Hematopoietic multipotent progenitor cell (in vitro differentiated cells): ENCODE measurements at regions not wholly inside any gene's neighbourhood (a gene's known extent, or its start where the extent isn't known, plus 50 kb on each side); places are given as distances from the start of the nearest gene placed in this dataset.

ENCODE experiments used
- DNase-seq, 3 donors: peaks; one replicate each; pipeline ENCODE4 v3.0.0-alpha.2; 2011 to 2015; ENCODE audit warnings: low read depth in 2 of 3, low spot score in 2 of 3

DNA sequence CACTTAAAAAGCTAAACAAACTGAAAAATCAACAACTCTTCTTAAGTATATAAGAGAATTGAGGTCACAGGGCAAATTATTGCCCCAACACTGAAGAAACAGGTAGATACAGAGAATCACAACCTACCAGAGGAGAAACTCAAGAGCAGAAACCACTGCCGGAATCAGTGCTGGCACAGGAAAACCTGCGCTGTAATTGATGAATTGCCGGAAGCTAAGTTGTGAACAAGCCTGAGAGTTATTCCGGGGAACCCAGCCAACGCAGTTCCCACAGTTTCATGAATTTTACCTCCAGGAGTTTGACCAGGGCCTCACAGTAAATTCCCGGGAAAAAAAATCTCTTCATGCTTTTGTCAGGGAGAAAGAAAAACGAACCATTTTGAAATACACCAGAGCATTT lies 657.1 kb upstream of the BRINP3 start:
- peak in 1 of 3 donors; percentile 8 for DNase-seq

DNA sequence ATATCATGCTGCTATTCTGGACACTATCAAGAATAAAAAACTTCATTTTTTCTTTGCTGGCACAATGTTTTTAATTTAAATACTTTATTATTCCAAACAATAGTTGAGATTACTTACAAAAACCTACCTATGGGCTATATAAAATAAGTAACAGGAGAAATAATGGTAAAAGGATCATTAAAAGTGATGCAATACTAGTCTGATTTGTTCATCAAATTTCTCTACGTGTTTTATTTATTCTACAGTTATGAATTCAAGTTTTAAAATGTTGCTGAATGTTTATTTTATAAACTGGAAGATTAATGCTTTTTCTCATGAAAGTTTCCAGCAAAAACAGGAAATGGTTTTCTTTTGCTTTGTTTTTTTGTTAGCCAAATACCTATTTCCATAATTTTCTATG lies 662.4 kb upstream of the BRINP3 start:
- DNase-seq = no peak

DNA sequence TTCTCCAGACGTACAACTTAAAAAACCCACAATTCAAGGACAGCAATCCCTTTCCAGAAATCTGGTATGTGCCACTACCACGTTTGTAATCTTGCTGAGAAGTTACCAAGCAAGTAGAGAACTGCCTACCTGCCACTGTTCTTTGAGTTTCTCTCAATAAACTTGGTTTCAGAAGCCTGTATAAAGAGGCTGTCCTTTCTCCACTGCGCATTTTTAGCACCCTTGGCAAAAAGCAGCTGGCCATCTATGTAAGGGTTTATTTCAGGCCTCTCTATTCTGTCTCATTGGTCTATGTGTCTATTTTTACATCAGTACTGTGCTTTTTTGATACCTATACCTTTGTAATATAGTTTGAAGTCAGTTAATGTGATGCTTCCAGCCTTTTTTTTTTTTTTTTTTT lies 665.1 kb upstream of the BRINP3 start:
- DNase-seq = no peak

DNA sequence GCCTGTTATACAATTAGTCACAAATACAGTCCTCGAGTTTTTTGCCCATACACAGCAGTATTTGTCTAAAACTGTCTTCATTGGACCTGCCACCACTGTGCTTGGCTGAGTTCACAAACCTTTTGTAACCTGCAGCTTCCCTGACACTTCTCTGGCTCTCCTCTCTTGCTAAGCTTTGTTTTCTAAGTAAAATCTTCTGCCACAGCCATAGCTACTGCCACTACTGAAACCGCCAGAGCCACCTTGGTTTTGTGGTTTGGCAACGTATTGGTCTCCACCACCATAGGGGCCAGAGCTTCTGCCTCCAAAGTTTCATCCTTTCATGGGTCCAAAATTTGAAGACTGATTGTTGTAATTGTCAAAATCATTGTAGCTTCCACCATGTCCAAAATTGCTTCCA lies 668.2 kb upstream of the BRINP3 start:
- no peak for DNase-seq

DNA sequence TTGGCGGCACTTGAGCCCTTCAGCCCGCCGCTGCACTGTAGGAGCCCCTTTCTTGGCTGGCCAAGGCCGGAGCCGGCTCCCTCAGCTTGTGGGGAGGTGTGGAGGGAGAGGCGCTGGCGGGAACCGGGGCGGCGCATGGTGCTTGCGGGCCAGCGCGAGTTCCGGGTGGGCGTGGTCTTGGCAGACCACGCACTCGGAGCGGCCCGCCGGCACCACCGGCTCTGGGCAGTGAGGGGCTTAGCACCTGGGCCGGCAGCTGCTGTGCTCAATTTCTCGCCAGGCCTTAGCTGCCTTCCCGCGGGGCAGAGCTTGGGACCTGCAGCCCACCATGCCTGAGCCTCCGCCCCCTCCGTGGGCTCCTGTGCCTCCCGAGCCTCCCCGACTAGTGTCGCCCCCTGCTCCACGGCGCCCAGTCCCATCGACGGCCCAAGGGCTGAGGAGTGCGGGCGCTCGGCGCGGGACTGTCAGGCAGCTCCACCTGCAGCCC lies 673.7 kb upstream of the BRINP3 start:
- no peak for DNase-seq

DNA sequence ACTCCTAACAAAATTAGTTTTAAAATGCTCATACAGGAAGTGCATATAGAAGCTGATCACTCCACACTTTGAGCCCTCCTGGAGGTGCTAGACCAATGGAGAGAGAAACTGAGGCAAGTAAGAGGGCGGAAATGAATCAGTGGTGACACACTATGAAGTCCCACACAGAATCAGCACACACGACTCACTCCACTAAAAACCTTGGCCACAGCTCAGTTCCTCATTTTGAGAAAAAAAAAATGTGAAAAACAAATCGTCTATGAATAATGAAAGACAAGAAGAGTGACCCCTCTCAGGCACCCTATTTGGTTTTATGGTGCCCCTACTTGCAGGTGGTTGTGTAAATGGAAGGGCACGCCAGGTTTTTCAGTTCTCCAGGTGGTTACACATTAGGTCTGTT lies 675.1 kb upstream of the BRINP3 start:
- peak in 1 of 3 donors; percentile 7 for DNase-seq

DNA sequence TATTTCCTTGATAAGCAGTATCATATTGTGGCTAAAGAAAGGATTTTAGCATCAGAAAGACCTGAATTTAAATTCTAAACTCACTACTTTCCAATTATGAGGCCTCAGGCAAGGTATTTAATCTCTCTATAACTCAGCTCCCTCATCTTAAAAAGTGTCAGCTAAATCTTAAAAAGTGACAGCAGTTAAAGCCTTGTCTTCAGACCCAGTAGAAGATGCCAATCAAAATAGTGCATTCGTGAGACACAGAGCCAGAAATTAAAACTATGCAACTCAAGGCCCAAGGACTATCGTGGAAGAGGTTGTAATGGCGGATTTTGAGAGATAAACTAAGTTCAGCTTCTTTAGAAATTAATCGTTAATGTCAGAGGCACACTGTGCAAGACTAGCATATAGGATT lies 677.5 kb upstream of the BRINP3 start:
- no peak for DNase-seq

DNA sequence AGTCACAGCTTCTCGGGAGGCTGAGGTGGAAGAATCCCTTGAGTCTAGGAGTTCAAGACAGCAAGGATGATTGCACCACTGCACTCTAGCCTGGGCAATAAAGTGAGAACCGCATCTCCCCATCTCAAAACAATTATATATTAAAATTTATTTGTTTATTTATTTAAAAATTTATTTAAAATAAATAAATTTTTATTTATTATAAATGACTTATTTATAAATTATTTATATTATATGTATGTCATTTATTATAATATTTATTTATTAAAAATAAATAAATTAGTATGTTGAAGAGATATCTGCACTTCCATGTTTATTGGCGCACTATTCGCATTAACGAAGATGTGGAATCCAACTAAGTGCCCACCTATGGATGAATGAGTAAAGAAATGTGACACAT lies 683.2 kb upstream of the BRINP3 start:
- DNase-seq = no peak

DNA sequence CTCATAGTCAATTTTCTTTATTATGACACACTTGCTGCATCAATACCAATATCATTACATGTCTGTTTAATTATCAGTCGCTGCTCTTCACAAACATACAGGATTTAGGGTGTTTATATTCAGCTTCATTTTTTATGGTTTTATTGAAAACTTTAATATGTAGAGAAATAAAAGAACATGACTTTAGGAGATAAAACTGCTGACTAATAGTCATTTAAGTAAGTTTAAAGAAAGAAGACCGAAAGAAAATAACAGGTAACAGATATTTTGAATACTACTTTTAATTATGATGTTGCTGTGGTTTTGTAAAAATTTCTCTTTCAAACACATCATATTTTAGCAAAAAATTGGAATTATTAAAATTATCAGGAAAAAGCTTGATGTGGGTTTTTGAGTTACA lies 685.1 kb upstream of the BRINP3 start:
- DNase-seq = no peak

DNA sequence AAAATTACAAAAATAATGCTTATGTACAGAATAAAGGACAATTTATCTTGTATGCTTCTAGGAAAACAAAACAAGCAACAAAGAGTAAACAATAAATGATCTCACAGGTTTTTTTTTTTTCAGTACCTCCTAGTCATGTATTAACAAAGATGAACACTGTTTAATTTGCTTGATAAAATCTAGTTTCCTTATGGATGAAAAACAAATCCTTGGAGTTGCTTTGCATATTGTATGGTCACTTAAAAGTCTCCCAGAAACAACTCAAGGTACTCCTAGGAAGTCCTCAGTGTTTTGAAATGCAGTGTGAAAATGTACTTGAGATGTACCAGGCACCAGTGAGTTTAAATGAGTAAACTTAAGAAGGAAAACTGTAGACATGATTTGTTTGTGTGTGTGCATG lies 686.0 kb upstream of the BRINP3 start:
- no peak for DNase-seq

DNA sequence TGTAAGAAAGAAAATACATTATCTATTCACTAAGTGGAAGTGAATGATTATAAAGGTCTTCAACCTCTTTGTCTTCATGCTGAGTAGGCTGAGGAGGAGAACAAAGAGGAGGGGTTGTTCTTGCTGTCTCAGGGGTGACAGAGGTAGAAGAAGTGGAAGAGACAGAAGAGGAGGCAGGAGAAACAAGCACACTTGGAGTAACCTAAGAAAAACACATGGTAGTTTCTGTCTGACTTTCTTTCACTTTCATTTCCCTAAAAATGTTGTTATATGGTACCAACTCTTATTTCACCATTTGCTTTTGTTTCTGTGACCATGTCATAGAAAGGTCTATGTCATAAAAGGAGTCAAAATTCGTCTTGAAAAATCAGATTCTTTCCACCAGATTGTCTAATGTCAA lies 696.6 kb upstream of the BRINP3 start:
- DNase-seq = no peak

DNA sequence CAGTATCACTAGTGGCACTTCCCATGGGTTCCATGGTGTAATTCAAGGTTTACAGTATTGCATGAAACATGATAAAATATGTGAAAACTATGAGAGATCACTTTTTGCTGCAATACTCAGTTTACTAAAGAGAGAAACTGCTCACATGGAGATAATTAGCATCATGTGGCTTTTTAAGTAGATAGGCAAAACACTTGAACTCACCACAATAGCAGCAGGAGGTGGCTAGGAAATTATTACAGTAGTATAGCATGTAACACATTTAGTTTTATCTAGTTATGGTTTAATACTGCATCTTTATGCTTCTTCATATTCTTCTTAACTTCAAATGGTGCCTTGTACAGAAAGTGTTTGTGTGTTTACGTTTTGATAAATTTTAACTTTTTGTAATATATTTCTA lies 698.5 kb upstream of the BRINP3 start:
- no peak for DNase-seq

DNA sequence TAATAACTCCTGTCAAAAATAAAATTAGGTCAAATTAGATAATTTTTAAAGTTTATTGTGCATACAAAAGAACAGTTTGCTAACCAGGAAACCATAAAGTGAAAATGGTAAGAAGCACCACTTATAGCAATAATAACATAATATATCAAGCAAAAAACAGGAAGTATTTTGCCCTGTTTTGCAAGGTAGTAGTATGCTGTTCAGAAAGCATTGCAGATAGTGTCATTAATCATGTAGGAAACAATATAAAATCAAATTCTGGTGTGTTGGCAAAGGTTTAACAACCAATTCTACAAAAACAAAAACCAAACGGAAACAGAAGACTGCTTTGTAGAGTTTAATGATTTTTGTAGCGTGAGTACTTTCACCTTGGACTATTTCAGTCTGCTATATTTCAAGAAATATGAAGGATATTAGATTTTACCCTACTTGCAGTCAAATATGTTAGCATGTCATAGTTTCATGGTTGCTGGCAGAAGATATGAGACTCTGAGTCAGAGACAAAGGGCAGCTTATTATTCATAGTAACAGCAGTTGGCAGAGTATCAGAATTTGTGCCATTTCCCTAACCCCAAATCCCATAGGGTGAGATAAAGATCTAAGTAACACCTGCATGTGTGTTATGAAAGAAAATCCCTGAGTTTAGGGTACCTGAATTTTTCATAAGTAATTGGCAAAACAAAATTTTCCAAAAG lies 729.0 kb upstream of the BRINP3 start:
- DNase-seq = peak in 2 of 3 donors; percentile 6 to 41

DNA sequence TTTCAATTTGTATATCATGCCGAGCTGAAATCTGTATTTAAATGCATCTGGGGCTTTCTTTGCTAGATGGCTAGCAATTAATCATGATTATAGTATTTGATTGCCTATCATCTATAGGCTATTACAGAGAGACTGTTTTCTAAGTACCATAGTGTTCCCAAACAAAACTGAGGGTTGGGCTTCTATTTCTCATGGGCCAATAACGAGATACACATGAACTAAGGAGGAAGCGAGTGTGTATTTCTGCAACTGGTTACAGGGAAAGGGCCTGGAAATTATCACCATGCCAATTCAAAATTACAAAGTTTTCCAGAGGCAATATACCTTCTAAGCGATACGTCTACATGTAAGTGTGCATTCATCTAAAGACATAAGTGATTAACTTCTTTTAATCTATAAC lies 744.5 kb upstream of the BRINP3 start:
- DNase-seq = no peak

DNA sequence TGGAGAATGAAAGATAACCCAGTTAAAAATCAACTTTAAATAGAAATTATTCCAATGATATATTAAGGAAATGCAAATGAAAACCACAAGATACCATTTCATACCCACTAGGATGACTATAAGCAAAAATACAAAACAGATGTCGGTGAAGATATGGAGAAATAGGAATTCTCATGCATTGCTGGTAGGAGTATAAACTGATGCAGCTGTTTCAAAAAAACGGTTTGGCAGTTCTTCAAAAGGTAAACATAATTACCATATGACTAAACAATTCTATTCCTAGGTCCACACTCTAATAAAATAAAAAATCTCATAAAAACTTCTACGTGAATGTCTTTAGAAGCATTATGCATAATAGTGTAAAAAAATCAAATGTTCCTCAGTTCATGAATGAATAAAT lies 763.3 kb upstream of the BRINP3 start:
- no peak for DNase-seq

DNA sequence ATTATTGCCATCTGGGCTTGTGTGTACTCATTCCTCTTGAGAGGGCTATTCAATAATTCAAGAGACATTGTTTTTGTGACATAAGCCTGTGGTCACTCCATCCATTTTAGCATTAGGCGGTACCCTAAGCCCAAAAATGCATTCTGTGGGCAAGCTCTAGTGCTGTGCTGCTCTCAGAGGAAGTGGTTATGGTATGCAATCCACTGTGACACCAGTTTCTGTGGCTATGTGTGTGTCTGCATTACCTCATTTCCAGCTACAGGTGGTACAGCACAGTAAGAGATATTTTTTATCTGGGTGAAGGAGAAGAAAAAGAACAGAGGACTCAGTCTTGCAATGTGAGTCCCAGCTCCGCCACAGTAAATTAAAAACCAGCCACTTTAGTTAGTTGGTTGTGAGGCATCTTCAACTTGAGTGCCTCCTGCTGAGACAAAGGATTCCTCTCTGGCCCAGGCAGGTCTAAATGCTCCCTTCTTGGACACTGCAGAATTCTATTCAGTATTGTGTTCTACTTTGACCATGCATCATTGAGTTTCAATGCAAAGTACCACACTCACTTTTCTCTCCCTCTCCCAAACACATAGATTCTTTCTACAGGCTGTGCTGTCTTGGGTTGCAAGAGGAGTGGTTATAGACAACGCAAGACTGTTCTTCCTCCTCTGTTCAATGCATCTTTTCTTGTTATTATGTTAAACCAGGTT lies 777.8 kb upstream of the BRINP3 start:
- DNase-seq = no peak

DNA sequence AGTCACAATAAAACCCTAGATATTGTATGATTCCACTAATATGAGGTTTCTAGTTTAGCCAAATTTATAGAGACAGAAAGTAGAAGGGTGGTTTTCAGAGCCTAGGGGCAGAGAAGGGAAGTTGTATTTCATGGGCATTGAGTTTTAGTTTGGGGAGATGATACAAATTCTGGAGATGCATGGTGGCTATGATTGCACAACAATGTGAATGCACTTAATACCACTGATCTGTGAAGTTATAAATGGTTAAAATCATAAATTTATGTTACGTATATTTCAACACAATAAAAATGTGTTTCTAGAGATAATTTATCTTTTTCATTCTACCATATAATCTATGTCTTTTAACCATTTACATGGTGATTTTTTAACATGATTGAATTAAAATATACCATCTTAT lies 779.3 kb upstream of the BRINP3 start:
- no peak for DNase-seq

DNA sequence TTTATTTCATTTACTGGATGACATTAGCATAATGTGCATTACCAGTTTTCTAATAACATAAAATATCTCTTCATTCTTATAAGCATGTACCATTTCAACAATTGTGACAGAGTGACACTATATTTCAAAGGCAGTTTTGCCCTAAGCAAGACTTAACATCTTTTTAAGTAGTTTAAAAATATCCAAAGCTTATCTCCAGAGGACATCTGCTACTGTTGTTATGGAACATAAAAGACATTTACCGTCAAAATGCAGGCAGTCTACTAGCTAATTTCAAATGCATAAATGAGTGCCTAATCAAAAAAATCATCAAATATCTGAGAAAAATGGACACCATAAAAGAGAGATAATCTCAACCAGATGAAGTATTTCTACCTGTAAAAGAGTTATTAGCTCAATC lies 782.4 kb upstream of the BRINP3 start:
- DNase-seq = peak in 1 of 3 donors; percentile 55

DNA sequence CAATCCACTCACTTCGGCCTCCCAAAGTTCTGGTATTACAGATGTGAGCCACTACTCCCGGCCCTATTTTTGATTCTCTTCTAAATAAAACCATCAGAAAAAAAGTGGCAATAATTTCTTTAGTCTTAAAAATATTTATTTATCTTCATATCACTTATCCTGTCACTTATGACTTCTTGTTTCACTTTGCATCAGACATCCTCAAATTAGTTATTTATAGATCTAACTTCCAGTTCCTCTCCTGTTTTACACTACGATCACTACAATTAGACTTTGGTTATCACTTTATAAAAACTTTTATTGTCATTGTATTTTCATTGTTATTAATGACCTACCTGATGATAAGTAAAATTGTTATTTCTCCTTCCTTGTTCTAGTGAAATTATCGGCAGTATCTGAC lies 783.4 kb upstream of the BRINP3 start:
- no peak for DNase-seq

DNA sequence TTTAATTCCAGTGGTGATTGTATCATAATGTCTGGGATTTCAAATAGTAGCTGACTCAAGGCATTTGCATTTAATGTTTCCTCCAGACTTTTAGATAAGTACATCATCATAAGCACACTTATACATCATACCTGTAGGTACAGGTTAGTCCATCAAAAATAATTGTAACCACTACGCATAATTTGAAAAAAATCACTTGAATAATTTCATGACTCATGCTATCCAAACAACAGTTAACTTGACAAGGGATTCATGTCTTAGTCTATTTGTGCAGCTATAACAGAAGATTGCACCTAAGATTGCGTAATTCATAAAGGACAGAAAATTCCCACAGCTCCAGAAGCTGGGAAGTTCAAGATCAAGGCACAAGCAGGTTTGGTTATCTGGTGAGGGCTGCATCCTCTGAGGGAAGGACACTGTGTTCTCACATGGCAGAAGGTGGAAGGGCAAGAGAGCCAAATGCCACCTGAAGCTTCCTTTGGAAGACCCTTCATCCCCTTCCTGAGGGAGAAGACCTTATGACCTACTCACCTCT lies 801.7 kb upstream of the BRINP3 start:
- DNase-seq = no peak

DNA sequence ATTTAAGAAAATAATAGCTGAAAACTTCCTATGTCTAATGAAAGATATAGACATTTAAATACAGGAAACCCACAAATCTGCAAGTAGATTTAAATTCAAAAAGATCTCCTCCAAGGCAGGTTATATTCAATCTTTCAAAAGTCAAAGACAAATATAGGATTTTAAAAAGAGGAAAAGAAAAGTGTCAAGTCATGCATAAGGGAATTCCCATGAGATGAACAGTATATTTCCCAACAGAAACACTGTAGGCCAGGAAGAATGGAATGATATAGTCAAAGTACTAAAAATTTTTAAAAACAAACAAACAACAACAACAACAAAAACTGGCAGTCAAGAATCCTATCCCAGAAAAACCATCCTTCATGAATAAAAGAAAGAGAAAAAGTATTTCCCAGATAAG lies 806.5 kb upstream of the BRINP3 start:
- no peak for DNase-seq

DNA sequence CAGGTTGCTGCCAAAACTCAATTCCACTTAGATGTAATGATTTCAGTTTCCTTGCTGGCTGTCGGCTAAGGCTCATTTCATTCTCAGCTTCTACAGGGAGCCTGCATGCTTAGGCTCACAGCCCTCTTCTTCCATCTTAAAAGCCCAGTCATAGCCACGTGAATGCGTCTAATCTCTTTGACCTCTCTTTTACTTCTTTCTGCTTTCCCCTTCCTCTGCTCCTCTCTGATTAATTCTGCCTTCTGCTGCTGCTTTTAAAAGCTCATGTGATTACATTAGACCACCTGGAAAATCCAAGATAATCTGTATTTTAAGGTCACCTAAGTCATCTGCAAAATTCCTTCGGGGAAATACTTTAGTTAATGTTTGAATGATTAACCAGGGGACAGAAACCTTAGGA lies 812.8 kb upstream of the BRINP3 start:
- DNase-seq = no peak
